Activated naive CD8-positive, alpha-beta T cell treated with anti-CD3 and anti-CD28 coated beads, Interleukin-2, amount 10 ng/mL, durations not matched to agents 7 days and 5 days (primary cell): ENCODE measurements at regions not wholly inside any gene's neighbourhood (a gene's known extent, or its start where the extent isn't known, plus 50 kb on each side); places are given as distances from the start of the nearest gene placed in this dataset.
"Not testable (repeated sequence)": the region's sequence is repeated elsewhere in the genome, so short reads cannot be mapped to it uniquely, and the experiment has no call there.

ENCODE experiments used
- ATAC-seq: fragments of 150-1000 bp; cut with Tn5 transposase; one replicate; pipeline ENCODE4 v1.10.0; 2021; ENCODE audit warnings: low read depth, moderate library complexity
- POLR2A ChIA-PET: fragments of 350-600 bp; sonication (Branson Sonifier 250); formaldehyde crosslinking; loops from one replicate; lab custom pipeline; 2021; ENCODE audit warnings: antibody characterized with exemption; lab: Charles Lee
- DNase-seq: peaks from one replicate; pipeline ENCODE4 v3.0.0; 2021
- H3K27ac Mint-ChIP-seq: one replicate; pipeline ENCODE4 v1.8.0; 2022; ENCODE audit warnings: mild to moderate bottlenecking, mixed read lengths
- H3K27me3 Mint-ChIP-seq: one replicate; pipeline ENCODE4 v1.8.0; 2022; ENCODE audit warnings: mild to moderate bottlenecking, moderate library complexity, mixed read lengths
- H3K36me3 Mint-ChIP-seq: one replicate; pipeline ENCODE4 v1.8.0; 2021; ENCODE audit warnings: mild to moderate bottlenecking, mixed read lengths
- H3K4me1 Mint-ChIP-seq: one replicate; pipeline ENCODE4 v1.8.0; 2021; ENCODE audit warnings: mixed read lengths
- H3K4me3 Mint-ChIP-seq: one replicate; pipeline ENCODE4 v1.8.0; 2022; ENCODE audit warnings: mild to moderate bottlenecking, moderate library complexity, mixed read lengths
- H3K9me3 Mint-ChIP-seq: one replicate; pipeline ENCODE4 v1.8.0; 2021; ENCODE audit warnings: mixed read lengths

DNA sequence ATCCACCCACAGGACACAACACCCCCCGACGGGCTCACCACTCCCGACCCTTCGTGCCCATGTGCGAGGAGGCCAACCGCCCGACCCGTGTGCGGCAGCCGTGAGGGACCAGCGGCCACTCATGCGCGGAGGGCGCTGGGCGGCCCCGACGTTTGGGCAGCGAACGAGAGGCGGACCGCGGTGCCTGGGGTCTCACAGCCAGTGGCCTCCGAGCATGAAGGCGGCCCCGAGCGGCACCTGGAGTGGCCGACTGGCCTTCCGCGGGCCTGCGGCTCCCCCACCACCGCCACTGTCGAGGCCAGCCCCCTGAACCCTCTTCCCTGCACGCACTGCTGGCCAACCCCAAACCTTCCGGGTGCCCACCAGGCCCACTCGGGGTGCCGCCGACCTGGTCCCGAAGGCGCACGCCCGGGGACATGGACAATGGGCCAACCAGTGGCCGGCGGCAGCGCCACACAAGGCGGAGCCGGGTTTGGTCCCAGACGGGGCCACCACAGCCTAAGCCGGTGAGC is 4274.9 kb upstream of the OR11H1 start:
- H3K27me3 Mint-ChIP-seq = no peaks in the 10 kb centered on the region

DNA sequence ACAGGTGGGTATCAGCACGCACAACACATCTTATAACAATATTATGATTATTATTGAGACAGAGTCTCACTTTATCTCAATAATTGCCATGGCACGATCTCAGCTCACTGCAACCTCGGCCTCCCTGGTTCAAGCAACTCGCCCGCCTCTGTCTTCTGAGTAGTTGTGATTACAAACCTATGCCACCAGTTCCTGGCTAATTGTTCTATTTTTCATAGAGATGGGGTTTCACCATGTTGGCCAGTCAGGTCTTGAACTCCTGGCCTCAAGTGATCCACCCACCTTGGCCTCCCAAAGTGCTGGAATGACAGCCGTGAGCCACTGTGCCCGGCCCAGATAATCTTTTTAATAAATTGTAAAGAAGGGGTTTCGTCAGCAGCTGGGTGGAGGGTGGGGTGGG is 4257.0 kb upstream of the OR11H1 start:
- H3K4me1 Mint-ChIP-seq, POLR2A ChIA-PET, H3K27me3 Mint-ChIP-seq, H3K36me3 Mint-ChIP-seq, H3K9me3 Mint-ChIP-seq, ATAC-seq, DNase-seq, H3K4me3 Mint-ChIP-seq, H3K27ac Mint-ChIP-seq: not testable (repeated sequence)

More for the DNA sequence above, 4274.9 kb upstream of the OR11H1 start:
- no peak for ATAC-seq
- H3K4me3 Mint-ChIP-seq = no peak overlapping the region
- H3K4me1 Mint-ChIP-seq = no peaks in the 10 kb centered on the region
- POLR2A ChIA-PET = no interaction called here
- no peaks in the 10 kb centered on the region for H3K36me3 Mint-ChIP-seq
- DNase-seq = no peak
- H3K27ac Mint-ChIP-seq = no peak overlapping the region
- H3K9me3 Mint-ChIP-seq = no peaks in the 10 kb centered on the region

DNA sequence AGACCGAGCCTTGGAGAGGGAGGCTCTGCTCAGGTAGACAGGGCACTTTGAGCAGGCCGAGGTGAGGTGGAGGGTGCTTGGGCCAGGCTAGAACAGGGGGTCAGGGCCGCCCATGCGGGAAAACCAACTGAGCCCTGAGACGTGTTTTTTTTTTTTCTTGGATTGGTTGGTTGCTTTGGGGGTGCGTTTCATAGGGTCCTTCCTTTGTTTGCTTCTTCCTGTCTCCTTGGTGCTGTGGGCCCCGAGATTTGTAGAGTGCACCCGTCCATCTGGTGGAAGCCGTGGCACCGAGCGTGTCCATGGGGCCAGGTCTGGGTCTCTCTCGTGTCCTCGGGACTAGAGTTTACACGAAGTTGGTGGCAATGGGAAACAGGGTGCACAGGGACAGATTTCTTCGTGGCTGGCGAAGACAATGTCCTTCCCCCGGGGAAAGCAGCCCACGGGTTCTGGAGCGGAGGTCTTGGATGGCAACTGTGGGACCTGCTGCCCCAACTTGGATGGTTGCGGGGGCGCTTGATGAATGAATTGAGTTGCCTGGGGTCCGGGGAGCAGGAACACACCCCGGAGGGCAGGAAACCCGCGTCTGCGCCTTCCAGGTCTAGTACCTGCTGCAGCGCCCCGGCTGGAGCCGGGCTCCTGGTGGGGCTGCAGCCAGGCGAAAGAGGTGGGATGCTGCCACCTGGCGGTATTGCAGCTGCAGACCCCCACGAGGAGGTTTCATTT is 4242.7 kb upstream of the OR11H1 start:
- POLR2A ChIA-PET, H3K27ac Mint-ChIP-seq, ATAC-seq, H3K27me3 Mint-ChIP-seq, H3K36me3 Mint-ChIP-seq, DNase-seq, H3K4me1 Mint-ChIP-seq, H3K4me3 Mint-ChIP-seq: not testable (repeated sequence)
- H3K9me3 Mint-ChIP-seq = peaks cover 22% of the 10 kb centered on the region

DNA sequence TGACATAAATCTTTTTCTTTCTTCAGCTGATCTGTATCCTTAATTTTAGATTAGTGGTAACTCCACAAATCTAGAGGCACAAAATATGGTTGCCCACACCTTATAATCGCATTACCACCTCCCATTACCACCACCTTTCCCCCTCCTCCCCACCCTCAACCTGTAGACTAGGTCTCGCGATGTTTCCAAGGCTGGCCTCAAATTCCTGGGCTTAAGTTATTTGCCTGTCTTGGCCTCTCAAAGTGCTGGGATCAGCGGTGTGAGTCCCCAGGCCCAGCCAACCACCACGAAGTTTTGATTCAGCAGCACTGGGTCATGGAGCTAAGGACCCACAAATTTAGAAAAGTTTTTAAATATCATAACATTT is 4242.2 kb upstream of the OR11H1 start:
- H3K4me1 Mint-ChIP-seq, POLR2A ChIA-PET, H3K36me3 Mint-ChIP-seq, ATAC-seq, H3K4me3 Mint-ChIP-seq, H3K27me3 Mint-ChIP-seq, H3K27ac Mint-ChIP-seq, DNase-seq: not testable (repeated sequence)
- H3K9me3 Mint-ChIP-seq = peaks cover 23% of the 10 kb centered on the region

DNA sequence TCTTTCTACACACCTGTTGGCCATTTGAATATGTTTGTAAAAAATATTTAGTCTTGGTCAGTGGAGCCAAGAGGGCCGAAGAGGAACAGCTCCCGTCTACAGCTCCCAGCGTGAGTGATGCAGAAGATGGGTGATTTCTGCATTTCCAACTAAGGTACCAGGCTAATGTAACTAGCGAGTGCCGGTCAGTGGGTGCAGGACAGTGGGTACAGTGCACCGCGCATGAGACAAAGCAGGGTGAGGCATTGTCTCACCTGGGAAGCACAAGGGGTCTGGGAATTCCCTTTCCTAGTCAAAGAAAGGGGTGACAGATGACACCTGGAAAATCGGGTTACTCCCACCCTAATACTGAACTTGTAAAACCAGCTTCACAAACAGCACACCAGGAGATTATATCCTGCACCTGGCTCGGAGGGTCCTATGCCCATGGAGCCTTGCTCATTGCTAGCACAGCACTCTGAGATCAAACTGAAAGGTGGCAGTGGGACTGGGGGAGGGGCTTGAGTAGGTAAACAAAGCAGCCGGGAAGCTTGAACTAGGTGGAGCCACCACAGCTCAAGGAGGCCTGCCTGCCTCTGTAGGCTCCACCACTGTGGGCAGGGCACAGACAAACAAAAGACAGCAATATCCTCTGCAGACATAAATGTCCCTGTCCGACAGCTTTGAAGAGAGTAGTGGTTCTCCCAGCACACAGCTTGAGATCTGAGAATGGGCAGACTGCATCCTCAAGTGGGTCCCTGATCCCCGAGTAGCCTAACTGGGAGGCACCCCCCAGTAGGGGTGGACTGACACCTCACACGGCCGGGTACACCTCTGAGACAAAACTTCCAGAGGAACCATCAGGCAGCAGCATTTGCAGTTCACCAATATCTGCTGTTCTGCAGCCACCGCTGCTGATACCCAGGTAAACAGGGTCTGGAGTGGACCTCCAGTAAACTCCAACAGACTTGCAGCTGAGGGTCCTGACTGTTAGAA is 4239.5 kb upstream of the OR11H1 start:
- peaks cover 37% of the 10 kb centered on the region for H3K9me3 Mint-ChIP-seq
- H3K27me3 Mint-ChIP-seq, H3K27ac Mint-ChIP-seq, ATAC-seq, H3K36me3 Mint-ChIP-seq, DNase-seq, H3K4me1 Mint-ChIP-seq, POLR2A ChIA-PET, H3K4me3 Mint-ChIP-seq: not testable (repeated sequence)

DNA sequence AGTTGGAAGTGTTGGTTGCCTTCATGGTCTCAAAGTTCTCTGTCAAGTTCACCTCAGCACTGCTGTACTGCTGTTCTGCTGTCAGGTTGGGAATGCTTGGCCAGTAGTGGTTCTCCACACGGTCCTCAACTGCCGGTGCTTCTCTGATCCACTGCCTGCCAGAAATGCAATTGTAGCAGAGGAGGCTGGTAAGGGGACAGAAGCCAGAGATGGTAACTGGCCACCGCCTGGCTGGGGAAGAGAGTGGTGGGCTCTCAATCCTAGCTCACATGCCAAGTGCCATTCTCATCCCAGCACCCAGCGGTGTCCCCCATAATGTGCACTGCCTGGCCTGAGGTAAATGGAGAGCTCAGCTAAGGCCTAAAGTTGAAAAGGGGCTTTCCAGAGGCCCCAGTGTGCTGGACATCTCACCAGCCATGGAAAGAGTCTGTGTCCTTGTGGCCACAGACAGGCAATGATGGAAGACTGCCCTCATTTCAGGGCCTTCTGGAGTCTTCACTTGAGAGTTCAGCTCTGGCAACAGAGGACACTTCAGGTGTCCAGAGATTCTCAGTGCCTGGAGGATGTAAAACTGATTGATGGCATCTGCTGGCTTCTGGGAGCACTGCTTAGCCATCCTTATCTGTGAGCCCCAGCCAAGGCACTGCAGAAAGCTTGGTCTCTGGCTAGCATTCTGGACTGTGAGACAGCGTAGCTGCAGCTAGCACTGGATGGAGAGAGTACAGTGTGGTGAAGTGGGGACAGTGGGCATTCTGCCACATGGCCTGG is 4229.7 kb upstream of the OR11H1 start:
- H3K4me3 Mint-ChIP-seq, DNase-seq, H3K36me3 Mint-ChIP-seq, H3K27me3 Mint-ChIP-seq, H3K27ac Mint-ChIP-seq, H3K4me1 Mint-ChIP-seq, ATAC-seq, POLR2A ChIA-PET: not testable (repeated sequence)
- peaks cover 30% of the 10 kb centered on the region for H3K9me3 Mint-ChIP-seq

DNA sequence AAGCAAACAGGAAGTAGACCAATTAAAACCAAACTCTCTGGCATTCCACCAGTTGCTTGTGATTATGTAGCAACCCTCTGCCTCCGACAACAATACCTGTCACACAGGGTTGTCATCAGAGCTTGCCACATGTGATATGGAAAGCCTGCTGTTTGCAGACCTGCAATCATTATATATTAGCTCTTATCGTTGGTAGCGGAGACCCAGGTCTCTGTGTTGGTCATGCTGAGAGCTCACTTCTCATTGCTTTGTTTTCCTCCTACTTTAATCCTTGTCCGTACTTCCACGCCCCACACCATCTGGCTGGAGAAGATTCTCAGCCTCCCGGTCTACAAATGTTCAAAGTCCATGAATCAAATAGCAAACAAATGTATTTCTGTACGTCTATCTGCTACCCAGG is 4225.6 kb upstream of the OR11H1 start:
- peaks cover 51% of the 10 kb centered on the region for H3K9me3 Mint-ChIP-seq
- ATAC-seq, H3K36me3 Mint-ChIP-seq, H3K4me1 Mint-ChIP-seq, H3K4me3 Mint-ChIP-seq, DNase-seq, H3K27me3 Mint-ChIP-seq, H3K27ac Mint-ChIP-seq, POLR2A ChIA-PET: not testable (repeated sequence)

DNA sequence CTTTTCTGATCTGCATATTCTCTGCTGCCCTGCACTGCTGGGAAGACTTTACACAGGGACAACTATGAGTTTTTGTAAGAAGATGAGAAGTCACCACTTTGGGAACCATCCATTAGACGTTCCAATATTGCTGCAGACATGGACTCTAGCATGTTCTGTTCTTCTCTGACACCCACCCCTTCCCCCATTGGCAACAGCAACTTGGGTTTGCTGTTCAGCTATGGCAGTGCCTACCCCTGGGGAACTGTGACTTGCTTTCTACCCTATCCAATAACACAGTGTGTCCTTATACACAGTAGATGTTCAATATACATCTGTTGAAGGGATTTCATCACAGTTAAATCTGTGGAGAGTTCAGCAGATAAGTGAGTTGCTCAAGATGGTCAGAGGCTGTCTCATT is 4225.1 kb upstream of the OR11H1 start:
- POLR2A ChIA-PET, H3K4me1 Mint-ChIP-seq, H3K27me3 Mint-ChIP-seq, H3K36me3 Mint-ChIP-seq, H3K27ac Mint-ChIP-seq, DNase-seq, ATAC-seq, H3K4me3 Mint-ChIP-seq: not testable (repeated sequence)
- peaks cover 54% of the 10 kb centered on the region for H3K9me3 Mint-ChIP-seq

DNA sequence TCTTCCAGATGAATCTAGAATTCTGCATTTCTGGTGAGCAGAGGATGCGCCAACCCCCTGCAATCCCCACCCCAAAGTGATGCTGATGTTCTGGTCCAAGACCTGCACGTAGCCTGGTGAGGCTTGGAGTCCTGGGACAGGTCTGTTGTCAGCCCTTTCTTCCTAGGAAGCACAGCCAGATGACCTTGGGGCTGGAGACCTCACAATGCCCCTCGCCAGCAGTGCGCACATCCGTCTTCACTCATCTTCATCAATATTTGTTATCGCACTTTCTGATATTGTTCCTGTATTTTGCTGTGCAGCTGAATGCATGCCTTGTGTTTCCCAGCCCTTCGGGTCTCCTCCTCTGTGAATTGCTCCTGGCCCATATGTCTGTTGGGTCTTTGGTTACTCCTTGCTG is 4222.8 kb upstream of the OR11H1 start:
- POLR2A ChIA-PET, H3K27me3 Mint-ChIP-seq, H3K4me3 Mint-ChIP-seq, H3K36me3 Mint-ChIP-seq, H3K4me1 Mint-ChIP-seq, DNase-seq, ATAC-seq, H3K27ac Mint-ChIP-seq: not testable (repeated sequence)
- peaks cover 57% of the 10 kb centered on the region for H3K9me3 Mint-ChIP-seq

DNA sequence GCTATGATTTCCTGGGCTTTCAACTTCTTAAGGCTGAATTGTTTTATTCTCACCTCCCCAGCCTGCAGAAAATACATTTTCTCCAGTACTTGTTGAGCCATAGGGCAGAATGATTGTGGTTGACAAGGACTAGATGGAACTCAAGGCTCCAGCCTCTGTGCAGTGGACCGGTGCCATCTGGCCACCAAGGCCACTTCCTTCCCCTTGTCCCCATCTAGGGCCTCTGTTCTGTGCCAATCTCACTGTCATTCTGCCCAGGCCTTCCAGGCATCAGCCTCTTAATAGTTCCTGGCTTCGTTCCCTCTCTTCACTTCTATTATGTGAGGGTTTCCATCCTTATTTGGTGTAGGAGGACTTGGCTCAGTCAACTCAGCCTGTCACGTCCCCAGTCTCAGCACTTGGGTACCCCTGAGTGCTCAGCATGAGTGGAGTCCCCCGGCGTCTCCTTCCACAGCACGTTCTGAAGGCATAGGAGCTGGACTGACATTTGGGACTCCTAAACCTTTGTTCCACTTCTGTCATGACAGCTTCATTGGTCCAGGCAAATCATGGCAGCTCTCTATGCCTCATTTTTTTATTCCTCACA is 4221.0 kb upstream of the OR11H1 start:
- DNase-seq, H3K27me3 Mint-ChIP-seq, POLR2A ChIA-PET, ATAC-seq, H3K27ac Mint-ChIP-seq, H3K4me1 Mint-ChIP-seq, H3K36me3 Mint-ChIP-seq, H3K4me3 Mint-ChIP-seq: not testable (repeated sequence)
- peaks cover 55% of the 10 kb centered on the region for H3K9me3 Mint-ChIP-seq

DNA sequence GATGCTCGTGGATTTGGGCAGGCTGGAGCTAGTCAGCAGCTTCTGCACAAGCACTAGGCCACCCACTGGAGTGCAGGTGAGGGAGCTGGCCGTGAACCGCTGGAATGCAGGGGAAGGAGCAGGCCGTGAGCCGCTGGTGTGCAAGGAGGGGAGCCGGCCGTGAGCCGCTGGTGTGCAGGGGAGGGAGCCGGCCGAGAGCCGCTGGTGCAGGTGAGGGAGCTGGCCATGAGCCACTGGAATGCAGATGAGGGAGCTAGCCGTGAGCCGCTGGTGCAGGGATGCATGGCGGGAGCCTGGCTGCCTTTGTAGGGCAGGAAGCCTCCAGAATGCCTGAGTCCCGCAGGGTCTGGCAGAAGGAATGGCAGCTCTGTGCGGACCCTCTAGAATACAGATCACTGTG is 4220.0 kb upstream of the OR11H1 start:
- ATAC-seq (no peak), DNase-seq (no peak)
- Mint-ChIP-seq H3K4me1 (no peaks in the 10 kb centered on the region), H3K9me3 (peaks cover 51% of the 10 kb centered on the region), H3K4me3 (no peak overlapping the region), H3K27ac (no peak overlapping the region), H3K27me3 (no peaks in the 10 kb centered on the region), H3K36me3 (peaks cover 3% of the 10 kb centered on the region)
- POLR2A ChIA-PET = no interaction called here

DNA sequence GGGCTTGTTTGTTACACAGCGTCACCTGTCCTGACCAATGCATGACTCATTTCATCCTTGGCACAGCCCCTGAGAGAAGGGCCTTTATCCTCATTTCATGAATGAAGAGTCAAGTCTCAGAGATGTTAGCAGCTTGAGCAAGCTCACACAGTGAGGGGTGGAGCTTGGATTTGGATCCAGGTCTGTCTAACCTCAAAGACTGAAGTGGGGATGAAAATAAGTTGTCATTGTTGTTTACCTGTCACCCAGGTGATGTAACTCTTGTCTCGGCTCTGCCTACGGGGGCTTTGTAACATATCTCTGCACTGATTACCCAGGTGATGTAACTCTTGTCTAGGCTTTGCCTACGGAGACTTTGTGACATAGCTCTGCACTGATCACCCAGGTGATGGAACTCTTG is 4218.2 kb upstream of the OR11H1 start:
- H3K4me3 Mint-ChIP-seq, H3K27ac Mint-ChIP-seq, ATAC-seq, POLR2A ChIA-PET, H3K27me3 Mint-ChIP-seq, H3K36me3 Mint-ChIP-seq, H3K4me1 Mint-ChIP-seq, DNase-seq: not testable (repeated sequence)
- peaks cover 52% of the 10 kb centered on the region for H3K9me3 Mint-ChIP-seq

DNA sequence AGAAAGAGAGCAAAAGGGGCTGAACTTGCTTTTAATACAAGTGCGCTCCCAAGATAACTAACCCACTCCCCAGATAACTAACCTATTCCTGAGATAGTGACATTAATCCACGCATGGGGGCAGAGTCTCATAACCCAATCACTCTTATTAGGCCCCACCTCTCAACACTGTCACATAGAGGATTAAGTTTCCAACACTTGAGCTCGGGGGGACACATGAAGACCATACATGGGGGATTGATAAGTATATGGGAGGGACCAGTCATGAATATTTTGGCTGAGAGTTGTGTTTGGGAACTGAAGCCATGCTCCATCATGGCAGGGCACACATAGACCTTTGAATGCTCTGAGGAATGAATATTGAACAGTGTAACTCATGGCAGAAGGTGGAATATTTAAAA is 4217.3 kb upstream of the OR11H1 start:
- H3K4me1 Mint-ChIP-seq, H3K36me3 Mint-ChIP-seq, H3K27ac Mint-ChIP-seq, ATAC-seq, H3K4me3 Mint-ChIP-seq, POLR2A ChIA-PET, DNase-seq, H3K27me3 Mint-ChIP-seq: not testable (repeated sequence)
- peaks cover 47% of the 10 kb centered on the region for H3K9me3 Mint-ChIP-seq
